NB4 (cell line): ENCODE measurements at regions not wholly inside any gene's neighbourhood (a gene's known extent, or its start where the extent isn't known, plus 50 kb on each side); places are given as distances from the start of the nearest gene placed in this dataset.

Experiments
- MYC ChIP-seq: IDR thresholded peaks from 2 replicates; pipeline ENCODE4 v1.6.1; 2011; ENCODE audit warnings: low read depth, low read length
- POLR2A ChIP-seq: IDR thresholded peaks from 2 replicates; pipeline ENCODE4 v1.6.1; 2011; ENCODE audit warnings: mild to moderate bottlenecking; ENCODE audit not compliant: insufficient read length; ENCODE audit errors: extremely low read depth
- TF ChIP-seq, protein P1 (sequence below): IDR thresholded peaks from 2 replicates; pipeline ENCODE4 v1.6.1; 2011; ENCODE audit warnings: low read depth, low read length
- TF ChIP-seq, protein P2 (sequence below): IDR thresholded peaks from one replicate; pipeline ENCODE4 v1.5.1; 2012; ENCODE audit warnings: low read depth, low read length

DNA sequence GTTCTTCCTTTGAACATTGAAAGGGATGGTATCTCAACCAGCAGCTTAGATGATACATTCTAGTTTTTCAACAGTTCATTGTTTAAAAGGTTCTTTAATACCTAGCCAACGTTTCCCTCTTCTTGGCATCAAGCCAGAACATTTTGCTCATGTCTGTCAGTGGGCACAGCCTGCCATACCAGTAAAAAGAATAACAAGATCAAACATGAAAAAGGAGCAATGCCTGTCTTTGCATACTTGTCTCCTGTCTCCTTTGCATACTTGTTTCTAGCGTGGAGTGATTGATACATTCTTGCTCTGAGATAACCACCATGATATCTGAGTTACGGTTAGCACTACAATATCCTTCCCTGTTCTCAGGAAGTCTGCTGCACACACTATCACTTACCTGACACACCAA lies 248.6 kb upstream of the DAPK1 start:
- TF ChIP-seq, protein P1, sequence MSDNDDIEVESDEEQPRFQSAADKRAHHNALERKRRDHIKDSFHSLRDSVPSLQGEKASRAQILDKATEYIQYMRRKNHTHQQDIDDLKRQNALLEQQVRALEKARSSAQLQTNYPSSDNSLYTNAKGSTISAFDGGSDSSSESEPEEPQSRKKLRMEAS = no peak
- TF ChIP-seq, protein P2, sequence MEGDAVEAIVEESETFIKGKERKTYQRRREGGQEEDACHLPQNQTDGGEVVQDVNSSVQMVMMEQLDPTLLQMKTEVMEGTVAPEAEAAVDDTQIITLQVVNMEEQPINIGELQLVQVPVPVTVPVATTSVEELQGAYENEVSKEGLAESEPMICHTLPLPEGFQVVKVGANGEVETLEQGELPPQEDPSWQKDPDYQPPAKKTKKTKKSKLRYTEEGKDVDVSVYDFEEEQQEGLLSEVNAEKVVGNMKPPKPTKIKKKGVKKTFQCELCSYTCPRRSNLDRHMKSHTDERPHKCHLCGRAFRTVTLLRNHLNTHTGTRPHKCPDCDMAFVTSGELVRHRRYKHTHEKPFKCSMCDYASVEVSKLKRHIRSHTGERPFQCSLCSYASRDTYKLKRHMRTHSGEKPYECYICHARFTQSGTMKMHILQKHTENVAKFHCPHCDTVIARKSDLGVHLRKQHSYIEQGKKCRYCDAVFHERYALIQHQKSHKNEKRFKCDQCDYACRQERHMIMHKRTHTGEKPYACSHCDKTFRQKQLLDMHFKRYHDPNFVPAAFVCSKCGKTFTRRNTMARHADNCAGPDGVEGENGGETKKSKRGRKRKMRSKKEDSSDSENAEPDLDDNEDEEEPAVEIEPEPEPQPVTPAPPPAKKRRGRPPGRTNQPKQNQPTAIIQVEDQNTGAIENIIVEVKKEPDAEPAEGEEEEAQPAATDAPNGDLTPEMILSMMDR = no peak
- TF ChIP-seq POLR2A = no peak
- no peak for TF ChIP-seq MYC
